ENCODE measurements at regions not wholly inside any gene's neighbourhood (a gene's known extent, or its start where the extent isn't known, plus 50 kb on each side); places are given as distances from the start of the nearest gene placed in this dataset.

DNA sequence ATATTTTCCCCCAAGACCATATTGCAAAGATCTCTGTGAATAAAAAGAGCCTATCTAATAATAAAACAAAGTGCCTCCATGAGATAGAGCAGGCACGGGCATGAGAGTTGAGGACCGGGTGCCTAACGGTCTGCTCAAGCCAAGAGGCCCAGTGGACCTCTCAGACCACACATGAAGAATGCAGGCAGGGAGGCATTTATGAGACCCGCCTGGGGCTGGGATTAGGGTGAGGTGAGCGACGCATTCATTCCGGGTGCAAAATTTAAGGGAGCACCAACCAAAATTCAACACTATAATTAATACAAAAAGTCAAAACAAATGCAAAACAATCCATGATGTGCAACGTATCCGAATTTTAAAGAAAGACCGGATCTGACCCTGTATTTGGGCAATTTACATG is 108.5 kb downstream of the MAF start:
- no peak for TF ChIP-seq POLR2A (IDR thresholded peaks at IDR 0.05; ENCODE audit: low read depth, low read length)
- TF ChIP-seq CTCF (conservative IDR thresholded peaks at IDR 0.05; ENCODE audit: low read depth, low read length) = no peak
- no peak for TF ChIP-seq FOS (IDR thresholded peaks at IDR 0.05; ENCODE audit: low read depth, low read length)
- no peak for TF ChIP-seq BHLHE40 (IDR thresholded peaks at IDR 0.05; ENCODE audit: low read depth, low read length)
- TF ChIP-seq CEBPB (IDR thresholded peaks at IDR 0.05; ENCODE audit: low read depth, low read length) = no peak
